GM19395 (cell line): ENCODE measurements at regions not wholly inside any gene's neighbourhood (a gene's known extent, or its start where the extent isn't known, plus 50 kb on each side); places are given as distances from the start of the nearest gene placed in this dataset.

Source experiments
- ATAC-seq: cut with Tn5 transposase; IDR thresholded peaks from one replicate; pipeline ENCODE4 v1.9.1; 2021; ENCODE audit warnings: mild to moderate bottlenecking, moderate library complexity; ENCODE audit not compliant: unreplicated experiment

DNA sequence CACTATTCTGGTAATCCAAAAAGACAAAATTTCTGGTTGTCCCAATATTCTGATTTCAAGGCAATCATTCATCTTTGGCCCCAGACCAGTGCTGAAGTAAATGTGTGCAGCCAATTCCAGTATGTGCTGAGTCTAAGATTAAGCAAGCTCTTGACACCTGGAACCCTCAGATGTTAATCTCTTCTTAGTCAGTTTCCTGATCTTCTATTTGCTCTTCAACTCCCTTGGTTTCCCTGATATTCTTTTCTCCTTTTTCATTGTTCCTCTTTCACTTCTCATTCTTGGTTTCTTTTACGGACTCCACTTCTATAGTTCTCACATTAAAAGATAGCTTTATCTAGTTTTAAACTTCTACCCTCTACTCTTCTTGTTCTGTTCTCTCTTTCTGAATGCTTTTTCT lies 445.7 kb upstream of the FANCL start:
- peak; percentile 79 for ATAC-seq

DNA sequence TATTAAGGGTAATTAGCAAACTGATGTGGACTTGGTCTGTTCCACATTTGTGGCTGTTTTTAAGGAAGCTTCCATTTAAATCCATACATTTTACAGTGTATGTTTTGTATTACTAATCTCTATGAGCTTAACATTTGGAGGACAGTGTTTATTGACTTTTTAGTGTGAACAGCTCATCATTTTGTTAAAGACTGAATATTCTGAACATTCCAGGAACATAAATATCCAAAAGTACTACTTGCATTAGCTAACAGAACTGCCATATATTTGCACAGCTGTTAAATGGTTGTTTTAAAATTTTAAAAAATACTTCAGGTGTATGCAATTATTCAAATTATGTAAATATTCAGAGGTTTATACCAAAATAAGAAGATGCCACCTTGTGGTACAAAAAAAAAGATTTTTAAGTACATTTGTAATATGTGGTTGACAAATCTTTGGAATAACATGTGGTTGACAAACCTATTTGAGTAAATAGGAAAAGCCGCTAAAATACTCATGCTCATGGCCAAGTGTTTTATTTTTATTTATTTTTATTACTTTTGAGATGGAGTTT lies 439.7 kb upstream of the FANCL start:
- no peak for ATAC-seq

DNA sequence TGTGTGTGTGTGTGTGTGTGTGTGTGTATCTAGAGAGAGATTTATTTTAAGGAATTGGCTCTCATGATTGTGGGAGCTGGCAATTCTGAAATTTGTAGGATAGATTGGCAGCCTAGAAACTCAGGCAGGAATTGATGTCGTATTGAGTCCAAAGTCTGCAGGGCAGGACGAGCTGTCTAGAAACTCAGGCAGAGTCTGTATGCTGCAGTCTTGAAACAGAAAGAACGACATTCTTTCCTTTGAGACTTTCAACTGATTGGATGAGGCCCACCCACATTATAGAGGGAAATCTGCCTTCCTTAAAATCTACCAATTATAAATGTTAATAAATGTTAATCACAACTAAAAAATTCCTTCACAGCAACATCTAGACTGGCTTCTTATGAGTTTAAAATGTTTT lies 436.6 kb upstream of the FANCL start:
- ATAC-seq, result no peak

DNA sequence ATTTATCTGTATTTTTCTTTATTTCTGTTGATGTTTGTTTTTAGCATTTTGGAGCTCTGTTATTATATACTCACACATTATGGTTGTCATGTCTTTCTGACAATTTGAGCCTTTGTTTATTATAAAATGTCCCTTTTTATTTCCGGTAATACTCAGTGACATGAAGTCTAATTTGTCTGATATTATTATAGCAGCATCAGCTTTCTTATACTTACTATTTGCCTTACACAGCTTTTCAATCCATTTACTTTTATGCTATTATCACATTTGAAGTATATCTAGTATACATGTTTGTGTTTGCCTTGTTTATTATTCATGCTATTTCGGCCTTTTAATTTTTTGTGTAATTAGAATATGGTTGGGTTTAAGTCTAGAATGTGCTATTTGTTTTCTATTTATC lies 430.6 kb upstream of the FANCL start:
- ATAC-seq, result no peak

DNA sequence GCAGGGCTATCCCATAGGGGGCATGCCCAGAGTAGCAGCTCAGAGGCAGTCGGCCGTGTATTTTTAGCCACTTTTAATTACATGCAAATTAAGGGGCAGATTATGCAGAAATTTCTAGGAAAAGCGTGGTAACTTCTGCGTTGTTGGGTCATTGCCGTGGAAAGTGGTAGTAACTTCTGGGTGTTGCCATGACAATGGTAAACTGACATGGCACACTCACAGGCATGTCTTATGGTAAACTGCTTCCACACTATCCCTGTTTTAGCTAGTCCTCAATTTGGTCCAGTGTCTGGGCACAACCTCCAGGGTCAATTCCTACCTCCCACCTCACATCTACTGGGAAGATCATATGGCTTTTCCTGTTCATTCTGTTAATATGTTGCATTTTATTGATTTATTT lies 428.9 kb upstream of the FANCL start:
- ATAC-seq, result no peak

DNA sequence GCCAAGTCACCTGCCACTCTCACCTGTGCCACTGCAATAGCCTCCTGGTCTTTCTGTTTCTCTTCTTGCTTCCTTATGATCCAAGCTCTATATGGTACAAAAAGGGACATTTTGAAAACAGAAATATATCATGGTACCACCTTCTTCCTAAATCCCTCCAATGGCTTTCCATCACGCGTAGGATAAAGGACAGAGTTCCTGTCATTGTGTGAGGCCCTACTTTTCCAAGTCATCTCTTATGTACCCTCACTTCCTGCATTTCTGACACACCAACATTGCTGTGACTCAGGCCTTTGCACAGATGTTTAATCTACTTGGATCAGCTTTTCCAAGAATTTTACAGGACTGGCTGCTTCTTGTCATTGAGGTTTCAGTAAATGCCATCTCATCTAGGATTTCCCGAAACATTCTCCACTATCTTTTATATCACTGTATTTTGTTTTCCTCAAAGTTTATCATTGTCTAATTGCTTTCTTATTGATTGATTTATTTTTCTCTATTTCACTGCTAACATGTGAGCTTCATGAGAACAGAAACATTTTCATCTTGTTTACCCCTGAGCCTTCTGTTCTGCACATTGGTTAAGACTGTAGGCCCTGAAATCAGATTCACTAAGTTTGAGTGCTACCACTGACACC lies 426.1 kb upstream of the FANCL start:
- no peak for ATAC-seq

DNA sequence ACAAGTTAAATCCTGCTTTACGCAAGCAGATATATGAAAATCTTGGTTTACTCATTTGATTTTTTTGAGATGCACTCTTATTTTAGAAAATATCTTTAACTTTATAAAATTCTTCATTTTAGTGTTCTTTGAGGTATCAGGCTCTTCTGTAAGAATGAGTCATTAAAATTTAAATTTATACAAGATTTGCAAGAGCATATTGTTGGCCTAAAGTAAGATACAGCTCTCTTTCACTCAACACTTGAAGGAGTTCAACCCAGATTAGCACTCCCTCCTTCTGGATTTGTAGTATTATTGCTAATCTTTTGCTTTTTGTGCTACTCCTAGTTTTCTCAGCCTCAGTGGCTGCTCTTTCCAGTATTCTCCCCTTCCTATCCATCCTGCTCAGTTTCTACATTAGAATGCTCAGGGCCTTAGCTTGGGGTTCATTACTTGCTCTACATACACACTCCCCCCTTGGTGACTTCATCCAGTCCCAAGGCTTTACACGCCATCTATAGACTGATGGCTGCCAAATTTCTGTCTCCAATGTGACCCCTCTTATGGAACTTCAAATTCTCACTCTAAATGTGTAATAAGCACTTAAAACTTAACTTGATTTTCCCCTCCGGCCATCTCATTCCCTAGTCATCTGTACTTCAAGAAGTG lies 425.3 kb upstream of the FANCL start:
- ATAC-seq, result no peak

DNA sequence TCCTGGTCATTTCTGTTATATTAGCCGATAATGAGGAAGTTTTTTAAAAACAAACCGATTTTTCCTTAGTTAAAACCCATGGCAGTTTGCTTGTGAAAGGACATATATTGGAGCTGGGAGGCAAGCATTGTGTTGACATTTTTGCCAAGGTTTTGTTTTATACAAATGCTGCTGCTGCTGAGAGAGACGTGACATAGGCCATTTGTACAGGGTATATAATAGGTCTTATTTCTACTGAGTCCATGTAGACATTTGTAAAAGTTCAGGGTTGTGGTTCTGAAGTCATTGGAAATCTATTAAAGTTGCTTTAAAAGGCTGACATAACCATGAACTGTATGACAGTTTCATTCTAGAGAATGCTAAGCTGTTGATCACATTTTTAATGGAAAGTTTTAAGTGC lies 424.0 kb upstream of the FANCL start:
- ATAC-seq, result no peak

DNA sequence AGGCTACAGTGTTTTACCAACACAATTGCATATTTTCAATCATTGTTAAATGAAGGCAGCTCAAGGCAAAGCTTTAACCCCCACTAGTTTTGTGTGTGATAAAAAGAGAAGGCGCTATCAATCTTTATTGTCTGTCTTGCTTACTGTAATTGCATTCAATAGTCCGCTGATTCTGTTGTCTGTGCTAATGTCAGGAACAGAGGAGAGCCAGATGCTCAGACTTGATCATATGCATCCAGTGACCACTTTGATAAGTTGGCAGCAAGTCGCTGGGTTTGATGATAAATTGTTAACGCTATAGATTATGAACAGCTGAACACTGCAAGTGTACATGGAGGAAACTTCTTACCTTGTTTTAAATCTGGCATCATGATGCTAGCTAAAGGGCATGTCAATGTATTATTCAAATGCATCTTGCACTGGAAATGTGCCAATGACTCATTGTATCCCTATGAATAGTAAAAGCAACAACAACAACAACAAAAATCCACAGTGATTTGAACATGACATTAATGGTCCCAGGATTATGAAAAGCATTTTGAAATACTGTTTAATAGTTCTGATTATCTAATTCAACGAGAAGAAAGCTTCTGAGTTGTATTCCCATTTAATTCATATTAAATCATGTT lies 423.5 kb upstream of the FANCL start:
- no peak for ATAC-seq

DNA sequence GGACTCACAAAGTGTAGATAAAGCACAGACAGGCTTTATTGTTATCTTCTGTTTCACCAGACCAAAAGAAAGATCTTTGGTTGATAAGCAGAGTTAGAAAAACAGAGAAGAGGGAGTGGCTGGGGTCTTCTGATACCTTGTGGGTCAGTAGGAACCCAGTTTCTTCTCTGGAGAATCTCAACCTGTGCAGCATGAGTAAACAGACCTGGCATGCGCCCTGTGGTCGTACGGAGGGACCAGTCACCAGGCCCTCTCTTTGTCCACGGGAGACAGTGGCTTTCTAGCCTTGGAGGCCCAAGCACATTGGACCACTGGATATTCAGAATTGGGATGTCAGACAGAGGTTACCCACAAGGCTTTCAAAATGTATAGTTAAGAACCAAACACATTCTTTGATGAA lies 418.9 kb upstream of the FANCL start:
- no peak for ATAC-seq

DNA sequence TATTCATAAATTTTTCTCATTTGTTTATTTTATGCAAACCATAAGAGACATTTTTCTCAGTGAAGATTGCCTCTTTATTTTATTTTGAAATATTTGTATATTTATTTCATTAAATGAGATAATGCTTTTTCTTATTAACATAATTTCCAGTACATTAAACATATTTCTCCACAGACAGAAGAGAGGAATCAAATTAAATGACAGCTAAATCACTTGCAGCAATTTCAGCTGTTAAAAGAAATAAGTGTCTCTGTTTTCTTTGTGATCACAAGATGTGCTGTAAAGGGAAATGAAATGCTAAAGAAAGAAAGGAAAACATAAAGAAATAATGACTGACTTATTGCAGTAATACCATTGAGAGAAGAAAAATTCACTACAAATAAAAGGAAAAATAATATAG lies 414.0 kb upstream of the FANCL start:
- ATAC-seq, result no peak

DNA sequence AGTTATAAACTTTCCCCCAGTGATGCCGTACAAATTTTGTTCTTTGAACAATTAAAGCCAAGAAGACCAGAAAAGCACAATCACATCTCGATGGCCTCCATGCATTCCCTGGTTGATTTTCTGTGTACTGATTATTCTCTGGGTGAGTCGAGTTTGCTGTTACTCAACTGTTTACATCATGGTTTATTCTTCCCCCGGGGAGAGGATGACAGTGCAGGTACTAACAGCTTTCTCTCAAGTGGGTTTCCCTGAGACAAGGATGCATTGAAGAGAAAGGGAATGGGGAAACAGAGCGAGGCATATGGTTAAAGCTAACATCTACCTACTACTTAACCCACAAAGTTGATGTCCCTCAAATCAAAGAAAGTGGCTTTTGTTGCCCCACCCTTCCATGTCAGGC lies 410.8 kb upstream of the FANCL start:
- ATAC-seq, result no peak

DNA sequence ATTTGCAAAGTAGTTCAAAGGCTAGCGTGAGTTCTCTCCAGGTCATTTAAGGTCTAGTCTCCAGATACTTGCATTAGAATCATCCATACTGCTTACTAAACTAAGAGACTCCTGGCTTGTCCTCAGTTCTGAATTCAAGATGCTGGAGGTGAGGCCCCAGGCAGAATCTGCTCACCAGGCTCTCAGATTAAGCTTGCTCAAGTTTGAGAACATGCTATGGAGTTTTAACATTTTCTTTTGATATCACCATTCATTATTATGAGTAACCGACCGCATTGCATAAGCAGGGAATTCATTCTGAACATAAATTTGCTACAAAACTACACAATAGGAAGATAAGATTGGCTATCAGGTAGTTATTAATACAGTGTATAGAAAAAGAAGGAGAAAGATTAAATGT lies 409.7 kb upstream of the FANCL start:
- ATAC-seq, result no peak

DNA sequence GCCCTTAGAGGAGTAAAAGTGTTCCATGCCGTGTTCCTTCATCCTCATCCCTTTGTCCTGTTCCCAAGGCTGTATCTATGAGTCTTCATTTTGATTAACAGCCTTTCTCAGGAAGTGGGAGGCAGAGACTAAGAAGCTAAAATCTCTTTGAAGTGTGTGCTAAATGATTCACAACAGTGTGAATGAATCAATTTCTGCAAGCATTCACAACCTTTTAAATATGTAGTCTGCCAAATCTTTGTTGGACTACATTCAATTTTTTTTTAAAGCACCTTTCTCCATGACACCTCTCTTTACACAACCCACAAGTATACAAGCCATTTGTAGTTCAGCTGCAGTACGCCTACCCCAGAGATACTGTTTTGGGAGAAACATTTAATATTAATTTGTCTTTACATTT lies 408.6 kb upstream of the FANCL start:
- no peak for ATAC-seq

DNA sequence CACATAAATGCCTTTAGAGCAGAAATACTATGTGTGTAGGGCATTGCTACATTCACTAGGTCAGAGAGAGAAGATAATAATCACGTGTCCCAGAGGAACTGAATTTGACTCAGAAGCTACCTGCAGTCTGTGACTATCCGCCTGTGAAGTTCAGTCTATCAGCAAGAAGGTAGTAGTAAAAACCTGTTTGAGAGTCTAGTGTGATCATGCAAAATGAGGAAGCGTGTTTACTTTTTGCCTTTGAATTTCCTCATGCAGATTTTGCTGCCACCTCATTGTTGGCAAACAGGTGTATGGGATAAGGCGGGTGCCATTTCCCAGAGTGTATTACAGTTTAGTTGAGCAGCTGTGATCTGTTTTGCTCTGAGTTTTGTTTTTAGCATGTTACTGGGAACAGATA lies 403.9 kb upstream of the FANCL start:
- ATAC-seq, result no peak

DNA sequence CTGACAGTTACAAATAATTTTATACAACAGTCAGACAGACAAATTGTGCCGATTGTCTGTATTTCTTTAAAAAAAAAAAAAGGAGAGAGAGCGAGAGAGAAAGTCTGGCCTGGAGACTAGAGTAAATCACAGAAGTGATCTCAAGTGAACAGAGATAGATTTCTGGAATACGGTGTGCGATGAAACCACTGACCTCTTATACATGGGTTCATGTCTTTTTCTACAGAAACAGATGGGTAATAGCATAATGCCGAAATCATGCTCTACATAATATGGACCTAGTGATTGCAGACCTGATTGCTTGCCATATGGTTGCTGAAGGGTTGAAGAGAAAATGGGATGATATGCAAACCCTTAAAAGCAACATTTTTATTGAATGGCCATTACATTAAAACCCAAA lies 403.3 kb upstream of the FANCL start:
- no peak for ATAC-seq

DNA sequence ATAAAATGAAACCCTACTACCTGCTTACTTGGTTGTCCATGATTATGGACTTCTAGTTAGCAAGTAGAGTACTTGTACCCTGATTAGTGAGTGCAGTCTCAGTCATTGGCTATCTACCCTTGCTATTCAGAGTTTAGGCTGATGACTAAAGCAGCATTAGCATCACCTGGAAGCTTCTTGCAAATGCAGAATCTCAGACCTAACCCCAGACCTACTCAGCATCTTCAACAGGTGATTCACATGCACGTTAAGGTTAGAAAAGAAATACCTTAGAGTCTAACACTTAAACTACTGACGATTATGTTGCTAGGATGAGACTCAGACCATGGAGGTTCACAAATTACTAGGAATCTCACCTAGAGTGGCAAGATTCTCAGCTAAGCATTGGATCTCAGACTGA lies 399.9 kb upstream of the FANCL start:
- no peak for ATAC-seq

DNA sequence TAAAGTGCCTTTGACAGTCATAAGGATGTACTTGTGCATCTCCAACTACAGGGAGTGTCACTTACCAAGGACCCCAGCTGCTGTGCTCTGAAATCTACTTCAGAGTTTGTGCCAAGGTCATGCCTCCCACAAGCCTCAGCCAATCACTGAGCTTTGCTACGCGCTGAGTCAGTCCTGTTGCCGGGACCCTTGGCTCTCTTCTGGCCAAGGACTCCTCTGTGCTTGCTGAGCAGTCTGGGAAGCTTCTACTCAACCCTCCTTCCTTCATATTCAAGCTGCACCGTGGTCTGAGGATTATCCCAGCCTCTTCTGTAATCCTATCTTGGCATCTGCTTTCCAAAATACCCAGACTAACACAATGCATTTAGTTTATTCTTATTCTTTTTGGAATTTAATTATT lies 398.9 kb upstream of the FANCL start:
- no peak for ATAC-seq

DNA sequence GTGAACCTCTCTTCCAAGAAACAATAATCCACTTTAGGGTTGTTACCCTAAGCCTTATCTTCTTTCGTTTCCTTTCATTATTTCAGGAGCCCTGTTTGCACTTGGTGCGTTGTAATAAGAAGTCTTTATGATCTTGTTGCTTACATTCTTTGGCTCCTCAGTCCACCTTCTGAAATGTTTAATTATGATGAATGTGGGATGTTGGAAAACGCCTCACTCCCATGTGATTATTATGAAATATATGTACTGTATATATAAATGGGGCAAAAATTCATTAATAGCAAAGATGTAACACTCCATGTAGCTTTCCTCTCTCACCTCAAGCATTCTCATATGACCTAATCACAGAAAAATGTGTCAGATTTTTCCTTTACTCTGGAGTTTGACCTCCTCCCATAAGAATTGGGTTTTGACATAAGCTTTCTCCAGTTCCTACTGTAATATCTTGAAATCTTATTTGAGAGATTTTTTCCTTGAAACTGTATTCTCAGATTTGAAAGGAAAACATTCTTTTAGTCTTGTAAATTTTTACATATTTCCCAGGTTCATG lies 397.2 kb upstream of the FANCL start:
- no peak for ATAC-seq

DNA sequence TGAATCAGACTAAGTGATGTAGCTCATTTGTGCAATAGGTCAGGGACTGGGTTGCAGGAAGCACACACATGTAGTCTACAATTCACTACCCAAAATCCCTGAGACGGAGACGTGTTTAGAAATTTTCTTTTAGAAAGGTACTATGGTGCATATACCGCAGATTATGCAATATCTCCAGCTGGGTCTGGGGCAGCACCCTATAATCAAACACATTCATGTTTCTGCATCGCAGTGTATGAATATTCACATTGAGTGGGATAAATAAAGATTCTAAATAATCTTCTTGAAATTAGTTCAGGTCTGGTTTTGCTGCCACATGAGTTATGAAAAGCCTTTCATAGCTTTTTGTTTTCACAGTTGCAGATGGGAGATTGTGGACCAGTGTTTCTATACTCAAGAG lies 395.7 kb upstream of the FANCL start:
- ATAC-seq, result no peak

DNA sequence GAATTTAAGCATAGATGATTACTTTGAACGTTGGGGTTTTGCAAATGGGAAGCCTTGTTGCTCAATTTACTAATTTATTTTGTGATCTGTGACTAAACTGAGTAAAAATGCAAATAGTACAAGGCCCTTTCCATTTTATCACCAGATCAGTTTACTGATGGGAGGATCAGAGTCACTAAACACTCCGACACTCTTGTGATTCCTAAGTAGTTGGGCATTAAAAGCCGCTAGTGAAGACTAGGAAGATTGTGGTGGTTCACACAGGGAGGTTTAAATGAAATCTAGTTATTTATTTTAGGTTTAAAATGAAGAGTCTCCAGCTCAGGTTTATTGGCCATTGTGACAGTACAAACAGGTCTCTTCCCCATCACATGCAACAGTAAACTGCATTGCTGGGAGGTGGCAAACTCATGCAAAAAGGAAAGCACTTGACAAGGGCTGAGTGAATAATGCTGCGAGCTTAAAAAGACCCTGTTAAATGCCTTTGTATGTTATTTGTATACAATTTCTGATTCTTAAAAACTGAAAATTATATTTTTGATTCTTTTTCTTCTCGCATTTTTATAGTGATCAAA lies 394.8 kb upstream of the FANCL start:
- no peak for ATAC-seq
